ENCODE measurements at regions not wholly inside any gene's neighbourhood (a gene's known extent, or its start where the extent isn't known, plus 50 kb on each side); places are given as distances from the start of the nearest gene placed in this dataset.

- no peak for DNase-seq (ENCODE audit: low spot score)
Measured at GRCh38 chr2:181189951-181190350, 209.5 kb downstream of the UBE2E3 start.

- no peak for DNase-seq (ENCODE audit: low spot score)
Measured at GRCh38 chr2:181190711-181191110, 210.3 kb downstream of the UBE2E3 start.

GRCh38 chr2:181193550-181193949 is 213.1 kb downstream of the UBE2E3 start:
- no peak for DNase-seq (ENCODE audit: low spot score)

- no peak for DNase-seq (ENCODE audit: low spot score)
Measured at GRCh38 chr2:181196401-181196800, 216.0 kb downstream of the UBE2E3 start.

- DNase-seq (ENCODE audit: low spot score) = peak; percentile 70
Measured at GRCh38 chr2:181197140-181197760, 216.8 kb downstream of the UBE2E3 start.

GRCh38 chr2:181198183-181198864 is 217.9 kb downstream of the UBE2E3 start:
- DNase-seq (ENCODE audit: low spot score) = peak; percentile 75

GRCh38 chr2:181203412-181203811 is 223.0 kb downstream of the UBE2E3 start:
- DNase-seq (ENCODE audit: low spot score) = no peak

- DNase-seq (ENCODE audit: low spot score) = no peak
Measured at GRCh38 chr2:181203916-181204315, 223.5 kb downstream of the UBE2E3 start.

GRCh38 chr2:181218401-181218821 is 238.0 kb downstream of the UBE2E3 start:
- DNase-seq (ENCODE audit: low spot score) = no peak

GRCh38 chr2:181223234-181223633 is 234.0 kb upstream of the ITGA4 start:
- DNase-seq (ENCODE audit: low spot score) = peak; percentile 53

GRCh38 chr2:181224866-181225265 is 232.3 kb upstream of the ITGA4 start:
- DNase-seq (ENCODE audit: low spot score) = peak; percentile 75

GRCh38 chr2:181228661-181229060 is 228.5 kb upstream of the ITGA4 start:
- no peak for DNase-seq (ENCODE audit: low spot score)

GRCh38 chr2:181231151-181231550 is 226.0 kb upstream of the ITGA4 start:
- DNase-seq (ENCODE audit: low spot score) = no peak

- no peak for DNase-seq (ENCODE audit: low spot score)
Measured at GRCh38 chr2:181231886-181232621, 225.1 kb upstream of the ITGA4 start.

GRCh38 chr2:181234487-181234891 is 222.7 kb upstream of the ITGA4 start:
- DNase-seq (ENCODE audit: low spot score) = no peak

GRCh38 chr2:181235011-181235410 is 222.2 kb upstream of the ITGA4 start:
- DNase-seq (ENCODE audit: low spot score) = no peak

- no peak for DNase-seq (ENCODE audit: low spot score)
Measured at GRCh38 chr2:181235683-181236459, 221.3 kb upstream of the ITGA4 start.

GRCh38 chr2:181239201-181239799 is 217.9 kb upstream of the ITGA4 start:
- peak; percentile 54 for DNase-seq (ENCODE audit: low spot score)

- DNase-seq (ENCODE audit: low spot score) = no peak
Measured at GRCh38 chr2:181240844-181241243, 216.3 kb upstream of the ITGA4 start.

- DNase-seq (ENCODE audit: low spot score) = no peak
Measured at GRCh38 chr2:181241366-181241765, 215.8 kb upstream of the ITGA4 start.

GRCh38 chr2:181241797-181242196 is 215.4 kb upstream of the ITGA4 start:
- no peak for DNase-seq (ENCODE audit: low spot score)

- no peak for DNase-seq (ENCODE audit: low spot score)
Measured at GRCh38 chr2:181242262-181242661, 214.9 kb upstream of the ITGA4 start.
